Hepatocyte (in vitro differentiated cells): ENCODE measurements at regions not wholly inside any gene's neighbourhood (a gene's known extent, or its start where the extent isn't known, plus 50 kb on each side); places are given as distances from the start of the nearest gene placed in this dataset.

Experiments used
- CTCF ChIP-seq: fragments of 200-600 bp; sonication (generic); IDR thresholded peaks from 2 replicates; pipeline ENCODE4 v1.5.1; 2016; ENCODE audit warnings: antibody characterized with exemption, mild to moderate bottlenecking; ENCODE audit not compliant: poor library complexity
- EZH2 ChIP-seq: fragments of 200-600 bp; sonication (generic); IDR thresholded peaks from 2 replicates; pipeline ENCODE4 v1.6.1; 2016; ENCODE audit warnings: antibody characterized with exemption, mild to moderate bottlenecking, borderline replicate concordance
- EZH2phosphoT487 ChIP-seq: fragments of 200-600 bp; sonication (generic); IDR thresholded peaks from one replicate; pipeline ENCODE4 v1.6.1; 2018; ENCODE audit warnings: antibody characterized with exemption, mild to moderate bottlenecking, low read depth, moderate library complexity; ENCODE audit not compliant: unreplicated experiment, severe bottlenecking

GRCh38 chr6:167493976-167494697, 169.3 kb downstream of the TTLL2 start:
- TF ChIP-seq CTCF (no peak), EZH2 (no peak), EZH2phosphoT487 (no peak)
